Heart left ventricle (tissue), 16 donors: ENCODE measurements at regions not wholly inside any gene's neighbourhood (a gene's known extent, or its start where the extent isn't known, plus 50 kb on each side); places are given as distances from the start of the nearest gene placed in this dataset.
A peak's percentile ranks its signal among the peaks of the same experiment; 100 is the strongest.

Source experiments
- ATAC-seq, 4 donors: fragments of 200-7000 bp; cut with Tn5 transposase; one replicate each; pipeline ENCODE4 v1.9.1; 2020 to 2022; ENCODE audit warnings: moderate library complexity in 4 of 4, mild to moderate bottlenecking in 3 of 4, moderate number of reproducible peaks in 1 of 4
- DNase-seq, 5 donors: peaks; one replicate each; pipeline ENCODE4 v3.0.0-alpha.2; 2020
- H3K27ac ChIP-seq, 12 donors: fragments of 200-600 bp; sonication (generic) in 4 of 12; one replicate each; pipeline versions ENCODE4 v1.5.0 to v1.8.0; 2016 to 2022; ENCODE audit warnings: mild to moderate bottlenecking in 2 of 12
- H3K27me3 ChIP-seq, 9 donors: fragments of 200-600 bp; sonication (generic) in 2 of 9; one replicate each; pipeline versions ENCODE4 v1.5.1 to v1.8.0; 2016 to 2022; ENCODE audit warnings: mild to moderate bottlenecking in 3 of 9
- H3K36me3 ChIP-seq, 9 donors: fragments of 200-600 bp; sonication (generic) in 2 of 9; one replicate each; pipeline versions ENCODE4 v1.5.0 to v1.8.0; 2018 to 2022; ENCODE audit warnings: mild to moderate bottlenecking in 2 of 9
- H3K4me1 ChIP-seq, 12 donors: fragments of 200-600 bp; sonication (generic) in 4 of 12; one replicate each; pipeline versions ENCODE4 v1.5.0 to v1.8.0; 2016 to 2022; ENCODE audit warnings: mild to moderate bottlenecking in 3 of 12
- H3K4me3 ChIP-seq, 12 donors: fragments of 200-600 bp; sonication (generic) in 4 of 12; one replicate each; pipeline versions ENCODE4 v1.5.0 to v1.8.0; 2017 to 2022; ENCODE audit warnings: mild to moderate bottlenecking in 9 of 12, moderate library complexity in 4 of 12
- H3K9me3 ChIP-seq, 12 donors: fragments of 200-600 bp; sonication (generic) in 4 of 12; one replicate each; pipeline versions ENCODE4 v1.5.0 to v1.8.0; 2016 to 2022; ENCODE audit warnings: mild to moderate bottlenecking in 1 of 12
- POLR2A ChIP-seq, 2 donors: fragments of 450-650 bp; IDR thresholded peaks; one replicate each; pipeline ENCODE4 v1.6.1; 2017; ENCODE audit warnings: antibody characterized with exemption in 2 of 2, mild to moderate bottlenecking in 2 of 2, moderate library complexity in 2 of 2
- WGBS, 4 donors: extraction: QIAGEN DNeasy Blood & Tissue Kit in 2 of 4; methylation state at CpG; one replicate each; pipeline versions ENCODE4 v1.1.5 to v1.1.7; 2013 to 2018; 5-methylcytosine and 5-hydroxymethylcytosine counted together
- intact Hi-C, 10 donors: fragments of 100-400 bp; cut with DNase I; formaldehyde crosslinking; loops; one replicate each; pipeline versions ENCODE4 v1.11.1 to v1.14.2; 2022
- TF ChIP-seq, protein P1 (sequence below), 12 donors: fragments of 200-600 bp; sonication (generic) in 4 of 12; IDR thresholded peaks; one replicate each; pipeline versions ENCODE4 v1.5.0 to v1.8.0; 2018 to 2022; ENCODE audit warnings: antibody characterized with exemption in 12 of 12, mild to moderate bottlenecking in 5 of 12
- donor health status: ischemic (EF 13 %, LVEDD 7.1; RV severe dilation, severe dysfunction).
- donor health status: healthy with polysubstance abuse.
- donor health status: DM: no; HTN: yes; CAD: no.
- donor health status: DM: no; HTN: no; CAD: no.
- donor health status: ischemic (EF 25% LVEDD 6.9; RV normal size, moderate dysfunction).
- donor health status: ischemic (EF 25% LVEDD 5.7; RV mildly dilated, moderate dysfunction).
- donor health status: healthy.
- donor health status: DM: yes; HTN: yes; CAD: no.
- donor health status: ischemic (EF 35%, LVEDD 5.7; RV mildly dilated, moderate dysfunction).
- donor health status: nonischemic (EF 11% LVEDD 7.7; RV severe dilation, severe dysfunction).
- donor health status: DM: yes; HTN: yes; CAD: no.
- donor health status: PGD.
- donor health status: ischemic (EF 29% LVEDD 5.4; RV normal size, mild dysfunction).
- donor health status: nonischemic (EF 23%, LVEDD 6.1; RV moderate dilation, normal function).

DNA sequence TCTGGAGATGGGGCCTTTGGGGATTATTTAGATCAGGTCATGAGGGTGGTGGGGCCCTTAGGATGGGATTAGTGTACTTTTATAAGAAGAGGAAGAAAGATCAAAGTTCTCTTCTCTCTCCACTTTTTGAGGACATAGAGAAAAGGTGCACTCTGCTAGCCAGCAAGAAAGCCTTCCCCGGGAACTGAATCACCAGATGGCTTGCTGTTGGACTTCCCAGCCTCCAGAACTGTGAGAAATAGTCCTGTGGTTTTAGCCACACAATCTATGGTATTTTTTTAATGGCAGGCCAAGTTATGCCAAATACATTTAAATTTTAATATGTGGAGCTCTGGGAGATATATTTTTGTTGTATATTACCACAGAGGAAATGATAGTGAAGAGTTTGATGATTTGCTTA lies 385.8 kb downstream of the KLF12 start:
- no peak for DNase-seq
- ATAC-seq = no peak

DNA sequence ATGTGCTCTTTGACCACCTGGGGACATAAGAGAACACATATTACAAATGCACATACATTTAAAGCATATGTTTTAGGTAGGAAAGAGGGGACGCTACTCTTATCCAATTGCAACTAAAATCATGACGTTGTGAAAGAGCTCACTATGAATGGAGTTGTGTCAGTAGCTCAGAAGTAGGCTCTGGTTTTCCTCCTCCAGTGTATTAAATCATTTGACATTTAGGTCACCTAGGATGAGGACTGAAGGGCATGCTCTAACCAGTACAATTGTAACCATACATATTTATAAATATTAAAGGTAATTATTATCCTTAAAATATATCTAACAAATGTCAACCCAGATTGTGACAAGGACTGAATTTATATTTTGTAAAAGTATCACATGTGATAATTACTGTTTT lies 389.0 kb downstream of the KLF12 start:
- TF ChIP-seq, protein P1, sequence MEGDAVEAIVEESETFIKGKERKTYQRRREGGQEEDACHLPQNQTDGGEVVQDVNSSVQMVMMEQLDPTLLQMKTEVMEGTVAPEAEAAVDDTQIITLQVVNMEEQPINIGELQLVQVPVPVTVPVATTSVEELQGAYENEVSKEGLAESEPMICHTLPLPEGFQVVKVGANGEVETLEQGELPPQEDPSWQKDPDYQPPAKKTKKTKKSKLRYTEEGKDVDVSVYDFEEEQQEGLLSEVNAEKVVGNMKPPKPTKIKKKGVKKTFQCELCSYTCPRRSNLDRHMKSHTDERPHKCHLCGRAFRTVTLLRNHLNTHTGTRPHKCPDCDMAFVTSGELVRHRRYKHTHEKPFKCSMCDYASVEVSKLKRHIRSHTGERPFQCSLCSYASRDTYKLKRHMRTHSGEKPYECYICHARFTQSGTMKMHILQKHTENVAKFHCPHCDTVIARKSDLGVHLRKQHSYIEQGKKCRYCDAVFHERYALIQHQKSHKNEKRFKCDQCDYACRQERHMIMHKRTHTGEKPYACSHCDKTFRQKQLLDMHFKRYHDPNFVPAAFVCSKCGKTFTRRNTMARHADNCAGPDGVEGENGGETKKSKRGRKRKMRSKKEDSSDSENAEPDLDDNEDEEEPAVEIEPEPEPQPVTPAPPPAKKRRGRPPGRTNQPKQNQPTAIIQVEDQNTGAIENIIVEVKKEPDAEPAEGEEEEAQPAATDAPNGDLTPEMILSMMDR (IDR thresholded peaks at IDR 0.05) = no peak
- no peak for TF ChIP-seq POLR2A (IDR thresholded peaks at IDR 0.05)
- 55 to 60% (median 57%) methylated on average over 2 of the region's 2 CpGs for WGBS, 4 donors
- ATAC-seq (peak in 3 of 4 donors; percentile 53 to 78 (median 62)), DNase-seq (no peak)
- Histone ChIP-seq H3K27ac (no peak overlapping the region), H3K9me3 (peaks cover 0 to 13% (median 0%) of the 10 kb centered on the region in 12 donors), H3K27me3 (no peaks in the 10 kb centered on the region), H3K4me1 (peaks cover 0 to 4% (median 0%) of the 10 kb centered on the region in 12 donors), H3K4me3 (no peak overlapping the region), H3K36me3 (peaks cover 0 to 12% (median 0%) of the 10 kb centered on the region in 9 donors)
- intact Hi-C loops = no loop called here

More for the DNA sequence above, 385.8 kb downstream of the KLF12 start:
- H3K36me3 ChIP-seq = peaks cover 0 to 12% (median 0%) of the 10 kb centered on the region in 9 donors
- H3K4me3 ChIP-seq = no peak overlapping the region
- intact Hi-C loops = no loop called here
- WGBS, 4 donors = 95 to 100% (median 97%) methylated on average over 1 of the region's 1 CpG
- no peaks in the 10 kb centered on the region for H3K4me1 ChIP-seq
- TF ChIP-seq, protein P1 (IDR thresholded peaks at IDR 0.05) = no peak
- TF ChIP-seq POLR2A (IDR thresholded peaks at IDR 0.05) = no peak
- H3K27me3 ChIP-seq = no peaks in the 10 kb centered on the region
- H3K9me3 ChIP-seq = peaks cover 0 to 13% (median 0%) of the 10 kb centered on the region in 12 donors
- H3K27ac ChIP-seq = no peak overlapping the region

GRCh38 chr13:73742982-73743381 lies 391.2 kb downstream of the KLF12 start:
- H3K36me3 ChIP-seq = peaks cover 0 to 3% (median 0%) of the 10 kb centered on the region in 9 donors
- H3K4me3 ChIP-seq = no peak overlapping the region
- WGBS, 4 donors = 79 to 84% (median 81%) methylated on average over 4 of the region's 4 CpGs
- intact Hi-C loops = no loop called here
- H3K27me3 ChIP-seq = no peaks in the 10 kb centered on the region
- H3K9me3 ChIP-seq = peaks cover 0 to under 1% (median 0%) of the 10 kb centered on the region in 12 donors
- ATAC-seq (no peak), DNase-seq (no peak)
- peaks cover 0 to 4% (median 0%) of the 10 kb centered on the region in 12 donors for H3K4me1 ChIP-seq
- TF ChIP-seq, protein P1 (IDR thresholded peaks at IDR 0.05) = no peak
- no peak for TF ChIP-seq POLR2A (IDR thresholded peaks at IDR 0.05)
- H3K27ac ChIP-seq = no peak overlapping the region

GRCh38 chr13:73741742-73742141 lies 392.5 kb downstream of the KLF12 start:
- Histone ChIP-seq H3K27me3 (no peaks in the 10 kb centered on the region), H3K4me1 (peaks cover 0 to 4% (median 0%) of the 10 kb centered on the region in 12 donors), H3K9me3 (no peaks in the 10 kb centered on the region), H3K27ac (no peak overlapping the region), H3K36me3 (peaks cover 0 to 3% (median 0%) of the 10 kb centered on the region in 9 donors), H3K4me3 (no peak overlapping the region)
- DNase-seq = no peak
- TF ChIP-seq, protein P1 (IDR thresholded peaks at IDR 0.05) = no peak
- no peak for TF ChIP-seq POLR2A (IDR thresholded peaks at IDR 0.05)
- 86 to 90% (median 89%) methylated on average over 3 of the region's 3 CpGs for whole genome bisulfite sequencing, 4 donors
- intact Hi-C loops = no loop called here
- no peak for ATAC-seq
